C1 segment of cervical spinal cord (tissue), 14 donors: ENCODE measurements at regions not wholly inside any gene's neighbourhood (a gene's known extent, or its start where the extent isn't known, plus 50 kb on each side); places are given as distances from the start of the nearest gene placed in this dataset.
"Not testable (repeated sequence)": the region's sequence is repeated elsewhere in the genome, so short reads cannot be mapped to it uniquely, and the experiment has no call there.

Experiments
- DNase-seq, 14 donors: peaks; one replicate each; lab custom pipeline; 2025; lab: John Stamatoyannopoulos, UW

DNA sequence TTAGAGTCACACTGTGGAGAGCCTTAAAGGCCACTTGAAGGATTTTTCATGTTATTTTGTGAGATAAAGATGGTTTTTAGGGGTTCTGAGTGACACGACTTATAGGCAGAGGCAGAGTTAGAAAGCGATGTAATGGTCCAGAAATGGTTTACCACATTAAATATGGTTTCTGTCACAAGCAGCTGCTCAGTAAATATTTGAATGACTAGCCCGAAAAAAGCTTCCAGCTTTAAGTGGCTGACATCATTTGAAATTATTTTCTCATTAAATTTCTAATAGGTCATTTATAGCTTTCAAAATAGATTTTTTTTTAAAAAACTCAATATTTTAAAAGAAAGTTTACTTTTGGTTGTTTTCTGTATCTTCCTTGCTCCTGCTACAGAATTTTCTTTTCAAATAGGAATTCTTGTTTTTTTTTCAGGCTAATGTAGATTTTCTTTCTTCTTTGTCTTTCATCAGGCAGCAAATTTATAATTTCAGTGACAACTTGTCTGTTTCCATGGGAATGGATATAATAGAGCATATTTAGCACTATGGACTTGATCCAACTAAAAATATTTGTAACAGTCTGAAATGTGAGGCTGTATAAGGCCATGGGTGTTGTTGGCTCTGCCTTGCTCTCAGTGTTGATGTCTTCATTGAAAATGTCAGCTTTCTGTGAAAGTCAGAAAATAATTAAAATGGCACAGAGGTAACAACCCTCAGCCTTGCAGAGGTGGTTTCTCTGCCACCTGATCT lies 700.0 kb downstream of the TMTC2 start:
- DNase-seq, result no peak

DNA sequence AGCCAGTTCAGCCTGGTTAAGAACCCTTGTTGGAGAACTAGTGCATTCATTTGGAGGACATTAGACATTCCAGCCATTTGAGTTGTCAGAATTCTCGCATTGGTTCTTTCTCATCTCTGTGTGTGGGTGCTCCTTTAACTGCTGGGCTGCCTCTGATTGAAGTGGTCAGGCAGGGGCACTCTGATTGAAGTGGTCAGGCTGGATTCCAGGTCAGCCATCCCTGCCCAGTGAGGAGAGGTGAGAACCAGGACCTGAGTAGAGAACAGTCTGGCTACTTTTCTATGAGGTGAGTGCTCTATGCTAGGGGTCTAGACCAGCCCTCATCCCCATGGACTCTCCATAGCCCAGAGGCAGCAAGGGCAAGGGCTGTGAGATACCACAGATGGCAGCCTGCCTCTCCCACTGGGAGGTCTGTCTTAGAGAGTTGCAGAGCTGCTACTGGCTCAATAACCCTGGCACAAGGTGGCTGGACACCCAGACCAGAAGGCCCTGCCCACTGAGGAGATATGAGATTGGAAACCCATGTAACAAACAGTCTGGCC lies 691.6 kb downstream of the TMTC2 start:
- no peak for DNase-seq

DNA sequence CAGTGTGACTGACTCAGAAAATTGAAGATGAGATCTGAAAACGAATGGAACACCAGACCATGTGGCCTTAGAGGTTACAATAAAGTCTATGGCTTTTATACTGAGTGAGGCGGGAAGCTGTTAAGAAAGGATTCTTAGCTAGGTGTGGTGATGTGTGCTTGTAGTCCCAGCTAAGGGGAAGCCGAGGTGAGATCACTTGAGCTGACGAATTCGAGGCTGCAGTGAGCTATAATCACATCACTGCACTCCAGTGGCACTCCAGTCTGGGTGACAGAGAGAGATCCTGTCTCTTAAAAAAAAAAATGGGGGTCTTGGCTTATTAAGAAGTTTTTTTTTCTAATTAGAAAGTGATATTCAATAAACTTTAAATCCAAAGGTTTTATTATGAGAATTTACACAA lies 678.6 kb downstream of the TMTC2 start:
- no peak for DNase-seq

DNA sequence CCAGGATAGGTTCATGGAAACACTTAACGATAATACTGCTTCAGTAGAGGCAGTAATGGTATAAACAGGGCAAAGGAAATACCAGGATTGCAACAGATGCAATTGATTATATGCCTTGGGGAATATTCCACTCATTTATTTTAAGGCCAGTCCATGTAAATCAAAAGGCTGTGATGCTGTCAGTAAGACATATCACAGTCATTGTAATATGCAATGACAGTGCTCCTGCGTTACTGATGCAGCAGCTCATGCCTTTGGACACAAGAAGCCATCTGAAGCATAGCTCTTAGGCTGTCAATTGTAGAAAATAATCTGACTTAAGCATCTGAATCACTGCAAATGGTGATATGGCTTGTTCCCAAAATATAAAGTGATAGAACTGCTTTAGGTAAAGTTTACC lies 674.8 kb downstream of the TMTC2 start:
- DNase-seq, result no peak

DNA sequence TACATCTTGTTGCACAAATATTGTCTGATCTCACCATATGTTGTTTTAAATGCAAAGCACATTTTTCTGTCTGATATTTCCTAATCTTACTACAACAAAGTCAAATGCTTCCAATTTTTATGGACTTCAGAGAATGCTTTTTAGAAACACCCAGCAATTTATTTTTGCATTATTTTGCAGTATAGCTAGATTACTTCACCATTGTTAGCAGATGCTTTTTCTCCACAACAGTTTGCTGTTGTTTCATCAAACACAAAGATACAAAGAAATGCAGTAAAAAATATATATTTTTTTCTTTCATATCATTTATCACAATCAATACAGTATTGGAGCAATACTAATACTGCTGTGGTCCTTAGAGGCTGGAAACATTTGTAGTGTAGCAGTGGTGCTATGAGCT lies 674.4 kb downstream of the TMTC2 start:
- DNase-seq, result no peak

DNA sequence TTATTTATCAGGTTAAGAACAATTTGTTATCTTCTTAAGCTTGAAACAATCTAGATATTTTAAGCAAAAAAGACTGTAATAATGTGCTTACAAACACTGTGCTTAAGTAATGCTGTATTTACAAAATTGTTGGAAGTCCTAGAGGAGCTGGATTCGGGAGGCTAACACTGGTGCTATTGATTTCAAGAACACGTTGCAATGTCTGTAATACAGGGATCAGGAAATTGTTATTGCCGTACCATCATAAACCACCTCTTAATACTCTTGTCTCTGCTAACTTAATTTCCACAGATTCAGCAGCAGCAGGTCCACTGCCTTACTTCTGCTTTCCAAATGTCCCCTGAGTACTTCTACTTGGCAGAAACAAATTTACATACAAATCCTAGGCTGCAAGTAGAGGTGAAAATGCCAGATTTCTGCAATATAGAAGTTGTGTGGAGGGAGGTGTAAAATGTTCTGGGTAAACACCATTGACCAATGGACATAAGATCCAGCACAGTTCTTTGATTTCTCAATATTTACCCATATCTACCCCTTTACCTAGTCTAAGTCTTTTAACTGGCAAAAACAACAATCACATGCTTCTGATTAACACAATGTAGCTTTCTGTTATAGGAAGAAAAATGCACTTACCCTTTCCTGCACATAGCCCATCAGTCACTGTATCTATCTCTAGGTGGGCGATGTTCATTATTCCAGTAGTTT lies 663.4 kb downstream of the TMTC2 start:
- DNase-seq, result no peak

DNA sequence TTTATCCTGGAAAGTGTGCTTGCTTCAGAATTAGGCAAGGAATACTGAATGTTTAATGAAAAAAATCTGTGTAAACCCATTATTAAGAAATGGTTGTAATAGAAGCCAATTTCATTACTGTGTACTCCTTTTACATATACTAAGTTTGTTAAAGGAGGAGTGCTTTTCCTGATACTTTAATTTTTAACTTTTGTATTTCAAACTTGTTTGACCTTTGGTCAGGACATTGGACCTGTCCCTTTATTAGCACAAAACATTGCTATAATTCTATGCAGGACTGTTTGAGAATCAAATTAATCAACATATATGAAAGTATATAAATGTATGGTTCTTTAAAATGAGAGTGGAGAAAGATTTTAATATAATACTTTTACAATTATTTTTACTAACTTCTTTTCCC lies 659.6 kb downstream of the TMTC2 start:
- DNase-seq, result no peak

DNA sequence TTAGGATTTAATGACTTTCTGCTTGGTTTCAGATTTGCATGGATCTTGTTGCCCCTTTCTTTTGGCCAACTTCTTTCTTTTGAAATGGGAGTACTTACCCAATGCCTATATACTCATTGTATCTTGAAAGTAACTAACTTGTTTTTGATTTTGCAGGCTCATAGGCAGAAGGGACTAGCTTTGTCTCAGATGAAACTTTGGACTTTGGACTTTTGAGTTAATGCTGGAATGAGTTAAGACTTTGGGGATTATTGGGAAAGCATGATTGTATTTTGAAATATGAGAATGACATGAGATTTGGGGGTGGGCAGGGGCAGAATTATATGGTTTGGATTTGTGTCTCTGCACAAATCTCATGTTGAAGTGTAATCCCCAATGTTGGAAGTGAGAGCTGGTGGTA lies 657.1 kb downstream of the TMTC2 start:
- DNase-seq, result no peak

DNA sequence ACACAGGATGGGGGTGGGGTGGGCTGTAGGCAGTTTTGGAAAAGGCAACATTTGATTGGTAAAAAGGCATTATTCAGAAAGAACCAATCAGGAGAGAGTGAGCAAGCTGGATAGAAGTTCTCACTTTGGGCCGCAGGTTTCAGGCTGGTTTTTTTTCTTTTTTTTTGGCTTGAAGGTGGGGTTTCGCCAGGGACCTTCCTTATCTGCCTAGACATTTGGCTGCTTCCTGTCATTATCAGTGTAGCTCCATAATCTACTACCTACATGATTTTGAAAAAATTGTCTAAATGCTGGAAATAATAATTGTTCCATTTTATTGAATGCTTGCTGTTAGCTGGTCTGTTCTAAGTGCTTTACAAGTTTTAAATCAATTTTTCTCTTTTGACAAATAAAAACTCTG lies 649.0 kb downstream of the TMTC2 start:
- no peak for DNase-seq

DNA sequence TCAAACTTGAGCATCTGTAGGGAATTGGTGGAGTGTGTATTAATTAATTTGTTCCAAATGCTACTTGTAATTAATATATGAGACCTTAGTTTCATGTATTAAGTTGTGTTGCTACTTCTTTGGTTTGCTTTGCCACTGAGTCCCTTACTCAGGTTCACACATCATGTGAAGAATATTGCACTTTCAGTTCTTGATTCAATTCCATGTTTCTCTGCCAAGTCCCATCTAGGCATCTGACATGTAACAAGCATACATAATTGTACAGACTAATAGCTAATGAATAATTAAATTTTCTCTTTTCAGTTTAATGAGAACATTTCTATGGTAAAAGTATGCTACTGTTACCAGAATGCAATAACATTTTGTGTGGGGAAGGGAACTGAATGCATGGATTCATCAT lies 640.0 kb downstream of the TMTC2 start:
- no peak for DNase-seq

DNA sequence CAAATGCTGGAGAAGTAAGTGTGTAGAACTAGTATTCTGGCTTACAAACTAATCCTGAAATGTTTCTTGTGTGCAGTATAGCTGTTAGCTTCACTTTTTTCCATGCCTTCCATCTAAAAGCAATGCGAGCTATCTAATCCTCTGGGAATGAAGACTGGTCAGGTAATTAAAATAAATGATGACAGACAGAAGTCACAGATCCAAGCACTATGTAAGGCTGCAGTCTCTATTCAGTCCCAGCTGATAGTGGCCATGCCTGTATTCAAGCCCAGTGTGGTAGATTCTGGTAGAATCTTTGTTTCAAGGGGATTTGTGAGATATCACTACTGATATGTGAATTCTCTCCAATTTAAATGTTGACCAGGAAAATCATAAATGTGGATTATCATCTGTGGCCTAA lies 637.2 kb downstream of the TMTC2 start:
- DNase-seq, result no peak

DNA sequence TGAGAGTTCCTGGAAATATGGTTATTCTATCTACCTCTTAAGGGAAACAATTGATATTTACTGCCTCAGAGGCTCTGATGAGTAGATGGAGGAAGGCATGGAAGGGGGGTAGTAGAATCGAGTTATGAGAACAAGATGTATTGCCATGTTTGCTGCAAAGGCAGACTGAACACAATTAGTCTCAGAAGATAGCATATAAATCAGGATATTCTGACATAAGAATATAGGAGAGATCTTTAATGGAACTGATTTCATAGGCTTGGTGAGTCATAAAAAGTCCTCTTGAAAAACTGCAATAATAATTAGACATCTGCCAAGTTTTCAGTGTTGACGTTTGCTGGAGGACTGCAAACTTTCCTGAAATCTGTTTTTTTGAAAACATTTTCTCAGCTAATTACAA lies 636.1 kb downstream of the TMTC2 start:
- DNase-seq, result no peak

DNA sequence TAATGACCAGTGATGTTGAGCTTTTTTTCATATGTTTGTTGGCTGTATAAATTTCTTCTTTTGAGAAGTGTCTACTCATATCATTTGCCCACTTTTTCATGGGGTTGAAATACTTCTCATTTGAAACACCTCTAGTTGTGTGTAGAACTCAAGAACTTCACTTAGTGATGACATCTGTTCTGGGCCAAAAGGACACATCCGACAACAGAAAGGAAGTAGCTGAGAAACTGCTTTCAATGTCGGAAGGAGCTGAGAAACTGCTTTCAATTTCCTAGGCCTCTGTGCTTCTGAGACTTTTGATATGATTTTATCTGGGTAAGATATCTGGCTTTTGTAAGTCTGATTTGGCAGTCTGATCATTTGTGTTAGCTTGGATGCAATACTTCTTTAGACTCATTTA lies 635.3 kb downstream of the TMTC2 start:
- no peak for DNase-seq

DNA sequence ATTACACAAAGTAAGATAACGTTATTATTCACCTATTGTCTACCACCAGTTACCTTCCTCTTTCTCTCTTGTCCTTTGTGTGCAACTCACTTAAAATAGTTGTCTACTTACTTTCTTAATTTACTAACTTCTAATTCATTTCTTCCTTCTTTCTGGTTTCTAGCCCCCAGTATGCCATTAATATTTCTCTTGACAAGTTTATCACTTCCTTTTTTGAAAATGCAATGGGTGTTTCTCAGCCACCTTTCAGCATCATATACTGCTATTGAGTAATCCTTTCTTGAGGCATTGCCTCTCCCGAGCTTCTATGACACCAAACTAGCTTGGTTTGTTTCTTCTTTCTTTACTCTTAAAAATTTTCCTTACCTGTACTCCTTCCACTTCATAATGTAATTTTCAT lies 633.6 kb downstream of the TMTC2 start:
- DNase-seq, result no peak

DNA sequence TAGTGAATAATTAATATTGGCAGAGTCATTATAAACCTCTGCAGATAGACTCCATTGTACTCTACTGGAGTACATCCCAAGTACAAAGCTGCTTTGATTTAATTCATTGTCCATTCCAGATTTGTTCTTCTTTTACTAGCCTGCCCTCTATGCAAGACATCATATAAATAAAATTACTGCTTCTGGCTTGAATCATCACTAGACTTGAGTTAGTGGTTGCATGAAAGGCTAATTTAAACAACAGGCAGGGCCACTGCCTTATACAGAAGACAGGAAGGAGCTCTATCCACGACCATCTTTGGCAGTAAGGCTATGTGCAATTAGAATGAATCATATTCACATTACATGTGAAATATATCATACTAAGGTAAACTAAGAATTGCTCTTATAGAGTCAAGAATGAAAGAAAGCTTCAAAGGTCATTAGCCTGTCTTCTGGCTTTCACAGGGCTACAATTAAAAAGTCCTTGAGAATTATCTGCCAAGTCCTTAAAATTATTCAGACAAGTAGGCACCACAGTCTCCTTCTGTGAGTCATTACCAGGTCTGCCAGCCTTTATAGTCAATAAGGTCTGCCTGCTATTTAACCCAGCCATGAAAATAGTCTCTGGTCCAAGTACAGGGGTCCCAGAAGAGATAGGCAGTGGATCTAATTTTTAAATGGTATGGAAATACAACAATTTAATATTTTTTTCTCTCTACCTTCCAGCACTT lies 631.8 kb downstream of the TMTC2 start:
- no peak for DNase-seq

DNA sequence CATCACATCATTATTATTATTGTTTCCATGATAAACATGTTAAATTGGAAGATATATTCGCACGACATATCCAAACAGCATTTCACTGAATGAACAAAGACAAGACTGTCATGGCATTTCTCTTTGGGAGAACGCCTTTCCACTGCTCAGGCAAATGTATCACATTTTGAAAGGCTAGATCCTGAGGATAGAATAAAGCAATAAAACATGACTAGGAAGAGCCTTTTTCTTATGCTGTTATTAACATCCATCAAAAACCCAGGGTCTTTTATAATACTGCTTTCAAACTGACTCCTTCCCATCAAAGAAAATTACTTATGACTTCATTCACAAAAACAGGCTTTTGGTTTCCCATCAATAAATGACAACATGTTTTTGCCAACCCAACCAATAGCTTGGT lies 630.9 kb downstream of the TMTC2 start:
- DNase-seq, result no peak

DNA sequence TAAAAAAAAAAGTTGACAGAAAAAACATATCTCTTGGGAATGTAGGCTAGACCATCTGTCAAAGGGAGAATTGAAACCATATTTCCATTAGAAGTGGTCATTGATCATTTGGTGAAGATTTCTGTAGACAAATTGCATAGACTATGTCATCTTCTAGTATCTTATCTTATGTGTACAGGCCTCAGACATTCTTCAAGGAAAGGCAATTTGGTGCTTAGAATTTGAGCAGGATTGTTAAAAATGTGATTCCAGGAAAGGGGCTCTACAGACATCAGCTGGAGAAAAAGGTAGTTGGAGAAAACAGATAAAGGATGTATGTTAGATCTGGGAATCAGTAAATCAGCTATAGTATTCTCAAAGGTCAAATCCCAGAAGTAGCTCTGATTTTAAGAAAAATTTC lies 627.1 kb downstream of the TMTC2 start:
- no peak for DNase-seq

DNA sequence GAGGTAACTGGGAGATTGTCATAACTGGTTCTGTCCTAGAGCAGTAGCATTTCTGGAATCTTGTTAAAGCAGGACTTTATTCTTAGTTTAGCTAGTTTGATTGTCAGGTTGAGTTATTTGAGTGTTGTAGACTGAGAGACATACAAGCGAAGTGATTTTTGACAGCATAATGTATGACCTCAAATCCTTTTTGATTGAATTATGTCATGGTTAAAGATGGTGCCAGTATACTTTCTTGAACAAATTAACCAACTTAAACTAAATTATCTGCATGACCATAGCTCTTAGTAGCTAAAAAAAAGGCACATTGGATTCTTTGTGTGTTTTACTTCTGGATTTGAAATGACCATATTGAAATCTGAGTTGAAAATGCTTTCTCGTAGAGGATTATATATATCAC lies 626.6 kb downstream of the TMTC2 start:
- no peak for DNase-seq

DNA sequence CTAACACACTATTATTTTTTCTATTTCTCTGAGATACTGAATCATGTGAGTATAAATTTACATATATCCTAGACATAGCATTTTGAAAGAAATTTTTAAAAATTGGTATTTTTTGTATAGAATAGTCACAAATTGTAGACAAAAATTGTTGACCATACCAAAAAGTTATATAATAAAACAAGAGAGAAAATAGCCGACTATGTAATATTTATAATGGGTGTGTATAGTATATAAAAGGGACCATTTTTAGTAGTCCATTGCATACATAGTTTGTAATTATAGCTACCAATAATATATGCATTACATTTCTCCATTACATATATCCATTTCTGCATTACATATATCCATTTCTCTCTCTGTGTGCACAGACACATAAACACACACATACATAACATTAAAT lies 590.2 kb downstream of the TMTC2 start:
- no peak for DNase-seq

DNA sequence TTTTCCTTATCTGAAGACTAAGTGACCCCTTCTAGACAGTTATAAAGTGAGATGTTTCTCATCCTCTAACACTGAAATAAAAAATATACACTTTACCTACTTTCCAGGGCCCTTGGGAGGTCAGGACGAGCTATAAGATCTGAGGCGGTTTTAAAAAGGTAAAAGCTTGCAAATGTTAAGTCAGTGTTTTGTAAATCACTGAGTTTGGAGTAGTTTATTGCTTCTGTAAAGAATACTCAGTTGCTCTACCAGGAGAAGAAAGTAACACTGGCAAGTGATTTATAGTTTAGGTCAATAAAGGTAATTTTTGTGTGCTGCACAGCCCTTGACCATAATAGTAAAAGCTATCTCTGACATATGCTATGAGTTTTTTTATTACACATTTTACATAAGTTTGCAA lies 584.5 kb downstream of the TMTC2 start:
- DNase-seq, result no peak

DNA sequence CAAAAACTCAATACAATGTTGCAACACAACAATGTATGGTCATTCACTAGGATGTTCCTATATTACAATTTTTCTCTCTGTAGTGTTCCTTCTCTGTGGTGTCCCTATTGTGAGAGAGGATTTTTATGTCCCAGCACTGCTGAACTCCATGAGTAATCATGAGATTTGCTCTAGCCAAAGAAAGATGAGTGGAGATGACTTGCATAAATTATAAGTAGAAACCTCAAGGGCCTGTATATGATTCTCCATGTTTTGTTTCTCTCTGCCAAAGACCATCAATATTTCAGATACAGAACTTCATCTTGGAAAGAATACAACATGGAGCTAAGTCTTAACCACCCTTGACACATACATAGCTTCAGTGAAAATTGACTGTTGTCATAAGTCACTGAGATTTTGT lies 579.1 kb downstream of the TMTC2 start:
- no peak for DNase-seq

DNA sequence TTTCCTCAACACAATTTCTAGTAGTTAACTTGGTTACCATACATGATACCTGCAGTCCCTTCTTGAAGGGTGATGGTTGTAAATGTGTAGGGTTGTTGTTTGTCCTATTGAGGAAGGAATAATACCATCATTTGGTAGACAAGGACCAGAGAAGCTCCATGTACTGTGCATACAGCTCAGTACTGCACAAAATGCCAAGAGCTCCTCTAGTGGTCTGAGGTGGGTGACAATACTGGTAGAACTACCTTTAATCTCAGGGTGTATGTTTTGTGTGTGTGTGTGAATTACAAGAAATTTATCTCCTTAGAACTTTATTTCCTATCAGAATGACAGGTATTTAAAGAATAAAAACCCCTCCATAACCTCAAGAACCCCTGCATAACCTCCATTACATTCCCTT lies 575.3 kb downstream of the TMTC2 start:
- no peak for DNase-seq

DNA sequence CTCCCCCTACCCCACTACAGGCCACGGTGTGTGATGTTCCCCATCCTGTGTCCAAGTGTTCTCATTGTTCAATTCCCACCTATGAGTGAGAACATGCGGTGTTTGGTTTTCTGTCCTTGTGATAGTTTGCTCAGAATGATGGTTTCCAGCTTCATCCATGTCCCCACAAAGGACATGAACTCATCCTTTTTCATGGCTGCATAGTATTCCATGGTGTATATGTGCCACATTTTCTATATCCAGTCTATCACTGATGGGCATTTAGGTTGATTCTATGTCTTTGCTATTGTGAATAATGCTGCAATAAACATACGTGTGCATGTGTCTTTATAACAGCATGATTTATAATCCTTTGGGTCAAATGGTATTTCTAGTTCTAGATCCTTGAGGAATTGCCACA lies 573.4 kb downstream of the TMTC2 start:
- not testable (repeated sequence) for DNase-seq
